ENCODE measurements at regions not wholly inside any gene's neighbourhood (a gene's known extent, or its start where the extent isn't known, plus 50 kb on each side); places are given as distances from the start of the nearest gene placed in this dataset.
"Not testable (repeated sequence)": the region's sequence is repeated elsewhere in the genome, so short reads cannot be mapped to it uniquely, and the experiment has no call there.

- CTCF ChIA-PET: no interaction called here
- Histone ChIP-seq H3K36me3 (ENCODE audit: control insufficient read depth, insufficient read depth, low read length) (no peaks in the 10 kb centered on the region), H3K4me1 (no peaks in the 10 kb centered on the region), H3K4me3 (ENCODE audit: low read depth, low read length) (no peak overlapping the region), H3K27me3 (replicated peaks; ENCODE audit: control insufficient read depth, insufficient read depth, low read length) (no peaks in the 10 kb centered on the region), H3K9me3 (peaks cover 9% of the 10 kb centered on the region)
- no peaks in the 10 kb centered on the region for H3K27me3 Mint-ChIP-seq (ENCODE audit: insufficient read depth, unreplicated experiment)
- no peak overlapping the region for H3K27ac Mint-ChIP-seq (ENCODE audit: unreplicated experiment)
- H3K9me3 Mint-ChIP-seq (ENCODE audit: unreplicated experiment): peaks cover 11% of the 10 kb centered on the region
- POLR2A ChIA-PET: no interaction called here
- no TSS peak for BruUV-seq (replicated peaks)
- intact Hi-C loops (cut with micrococcal nuclease; ENCODE audit: unreplicated experiment): no loop called here
- TF ChIP-seq CTCF (IDR thresholded peaks at IDR 0.05; ENCODE audit: insufficient read depth in 1 of 2, low read depth in 1 of 2, low read length in 1 of 2, severe bottlenecking in 1 of 2, unreplicated experiment in 1 of 2): no peak
- DNase-seq: no peak
- no peak overlapping the region for H3K4me3 Mint-ChIP-seq (ENCODE audit: unreplicated experiment)
- H3K36me3 Mint-ChIP-seq (ENCODE audit: insufficient read depth, unreplicated experiment): no peaks in the 10 kb centered on the region
- no peaks in the 10 kb centered on the region for H3K4me1 Mint-ChIP-seq (ENCODE audit: low read depth, unreplicated experiment)
Measured at GRCh38 chr11:100528872-100529416, 158.1 kb upstream of the ARHGAP42 start.

- H3K4me3 ChIP-seq (ENCODE audit: low read depth, low read length); H3K36me3 Mint-ChIP-seq (ENCODE audit: insufficient read depth, unreplicated experiment); H3K27ac Mint-ChIP-seq (ENCODE audit: unreplicated experiment); BruUV-seq (replicated peaks); intact Hi-C loops (cut with micrococcal nuclease; ENCODE audit: unreplicated experiment); CTCF ChIA-PET; DNase-seq; H3K4me1 ChIP-seq; H3K9me3 Mint-ChIP-seq (ENCODE audit: unreplicated experiment); POLR2A ChIA-PET; H3K4me1 Mint-ChIP-seq (ENCODE audit: low read depth, unreplicated experiment); H3K4me3 Mint-ChIP-seq (ENCODE audit: unreplicated experiment); H3K27me3 ChIP-seq (replicated peaks; ENCODE audit: control insufficient read depth, insufficient read depth, low read length); H3K9me3 ChIP-seq; H3K36me3 ChIP-seq (ENCODE audit: control insufficient read depth, insufficient read depth, low read length); H3K27me3 Mint-ChIP-seq (ENCODE audit: insufficient read depth, unreplicated experiment): not testable (repeated sequence)
Measured at GRCh38 chr11:100531290-100531689, 155.8 kb upstream of the ARHGAP42 start.

- TF ChIP-seq CTCF (IDR thresholded peaks at IDR 0.05; ENCODE audit: insufficient read depth in 1 of 2, low read depth in 1 of 2, low read length in 1 of 2, severe bottlenecking in 1 of 2, unreplicated experiment in 1 of 2): no peak
- ChIA-PET CTCF (no interaction called here), POLR2A (no interaction called here)
- intact Hi-C loops (cut with micrococcal nuclease; ENCODE audit: unreplicated experiment): no loop called here
- no peaks in the 10 kb centered on the region for H3K36me3 Mint-ChIP-seq (ENCODE audit: insufficient read depth, unreplicated experiment)
- H3K27me3 Mint-ChIP-seq (ENCODE audit: insufficient read depth, unreplicated experiment): peaks cover 3% of the 10 kb centered on the region
- no peaks in the 10 kb centered on the region for H3K4me1 Mint-ChIP-seq (ENCODE audit: low read depth, unreplicated experiment)
- BruUV-seq (replicated peaks): no TSS peak
- H3K27ac Mint-ChIP-seq (ENCODE audit: unreplicated experiment): no peak overlapping the region
- no peaks in the 10 kb centered on the region for H3K9me3 ChIP-seq
- DNase-seq: no peak
- no peaks in the 10 kb centered on the region for H3K27me3 ChIP-seq (replicated peaks; ENCODE audit: control insufficient read depth, insufficient read depth, low read length)
- H3K4me3 ChIP-seq (ENCODE audit: low read depth, low read length): no peak overlapping the region
- no peaks in the 10 kb centered on the region for H3K4me1 ChIP-seq
- H3K4me3 Mint-ChIP-seq (ENCODE audit: unreplicated experiment): no peak overlapping the region
- H3K36me3 ChIP-seq (ENCODE audit: control insufficient read depth, insufficient read depth, low read length): no peaks in the 10 kb centered on the region
- no peaks in the 10 kb centered on the region for H3K9me3 Mint-ChIP-seq (ENCODE audit: unreplicated experiment)
Measured at GRCh38 chr11:100536979-100537378, 150.1 kb upstream of the ARHGAP42 start.

GRCh38 chr11:100543386-100543785 is 143.7 kb upstream of the ARHGAP42 start:
- no peaks in the 10 kb centered on the region for H3K27me3 ChIP-seq (replicated peaks; ENCODE audit: control insufficient read depth, insufficient read depth, low read length)
- intact Hi-C loops (cut with micrococcal nuclease; ENCODE audit: unreplicated experiment): no loop called here
- no peaks in the 10 kb centered on the region for H3K9me3 ChIP-seq
- no TSS peak for BruUV-seq (replicated peaks)
- H3K36me3 ChIP-seq (ENCODE audit: control insufficient read depth, insufficient read depth, low read length): no peaks in the 10 kb centered on the region
- H3K27ac Mint-ChIP-seq (ENCODE audit: unreplicated experiment): no peak overlapping the region
- DNase-seq: no peak
- peaks cover 8% of the 10 kb centered on the region for H3K4me1 Mint-ChIP-seq (ENCODE audit: low read depth, unreplicated experiment)
- H3K27me3 Mint-ChIP-seq (ENCODE audit: insufficient read depth, unreplicated experiment): peaks cover 3% of the 10 kb centered on the region
- H3K4me3 ChIP-seq (ENCODE audit: low read depth, low read length): no peak overlapping the region
- CTCF ChIA-PET: no interaction called here
- peaks cover 8% of the 10 kb centered on the region for H3K9me3 Mint-ChIP-seq (ENCODE audit: unreplicated experiment)
- TF ChIP-seq CTCF (IDR thresholded peaks at IDR 0.05; ENCODE audit: insufficient read depth in 1 of 2, low read depth in 1 of 2, low read length in 1 of 2, severe bottlenecking in 1 of 2, unreplicated experiment in 1 of 2): no peak
- no peak overlapping the region for H3K4me3 Mint-ChIP-seq (ENCODE audit: unreplicated experiment)
- no peaks in the 10 kb centered on the region for H3K36me3 Mint-ChIP-seq (ENCODE audit: insufficient read depth, unreplicated experiment)
- POLR2A ChIA-PET: no interaction called here
- no peaks in the 10 kb centered on the region for H3K4me1 ChIP-seq
